ENCODE measurements at regions not wholly inside any gene's neighbourhood (a gene's known extent, or its start where the extent isn't known, plus 50 kb on each side); places are given as distances from the start of the nearest gene placed in this dataset.

GRCh38 chr1:47696737-47697441 lies 259.0 kb downstream of the FOXD2 start:
- Histone ChIP-seq H3K9me2 (ENCODE audit: insufficient read depth) (no peaks in the 10 kb centered on the region), H3K36me3 (ENCODE audit: low read depth) (no peaks in the 10 kb centered on the region), H3K9me3 (ENCODE audit: insufficient read depth, low read depth) (no peaks in the 10 kb centered on the region), H3K27ac (peak overlapping the region; percentile 84), H3K4me1 (replicated peaks; ENCODE audit: insufficient read depth) (peaks cover 27% of the 10 kb centered on the region), H2AFZ (no peak overlapping the region), H3K79me2 (ENCODE audit: low read depth) (no peaks in the 10 kb centered on the region), H4K20me1 (ENCODE audit: insufficient read depth) (no peaks in the 10 kb centered on the region), H3K4me2 (peak overlapping the region; percentile 28), H3K4me3 (no peak overlapping the region), H3K27me3 (ENCODE audit: insufficient read depth, low read depth) (no peaks in the 10 kb centered on the region), H3F3A (ENCODE audit: insufficient read depth, low read depth) (peaks cover 22% of the 10 kb centered on the region)
- BruUV-seq (replicated peaks) = no TSS peak
- TF ChIP-seq CTCF (conservative IDR thresholded peaks at IDR 0.05) = no peak
- no peak for TF ChIP-seq EZH2 (IDR thresholded peaks at IDR 0.05; ENCODE audit: low read depth)
- ChIA-PET CTCF (no interaction called here), POLR2A (ENCODE audit: unreplicated experiment) (no interaction called here)
- intact Hi-C loops (cut with micrococcal nuclease; ENCODE audit: unreplicated experiment) = no loop called here
- DNase-seq = peak; percentile 50 to 96

GRCh38 chr1:47697616-47698335 lies 259.9 kb downstream of the FOXD2 start:
- no TSS peak for BruUV-seq (replicated peaks)
- Histone ChIP-seq H3F3A (ENCODE audit: insufficient read depth, low read depth) (peaks cover 22% of the 10 kb centered on the region), H3K36me3 (ENCODE audit: low read depth) (no peaks in the 10 kb centered on the region), H3K9me2 (ENCODE audit: insufficient read depth) (no peaks in the 10 kb centered on the region), H3K79me2 (ENCODE audit: low read depth) (no peaks in the 10 kb centered on the region), H3K9me3 (ENCODE audit: insufficient read depth, low read depth) (no peaks in the 10 kb centered on the region), H3K4me3 (no peak overlapping the region), H2AFZ (no peak overlapping the region), H3K27me3 (ENCODE audit: insufficient read depth, low read depth) (no peaks in the 10 kb centered on the region), H3K4me2 (peak overlapping the region; percentile 28), H4K20me1 (ENCODE audit: insufficient read depth) (no peaks in the 10 kb centered on the region), H3K4me1 (replicated peaks; ENCODE audit: insufficient read depth) (peaks cover 27% of the 10 kb centered on the region), H3K27ac (peak overlapping the region; percentile 84)
- intact Hi-C loops (cut with micrococcal nuclease; ENCODE audit: unreplicated experiment) = no loop called here
- CTCF ChIA-PET = no interaction called here
- POLR2A ChIA-PET (ENCODE audit: unreplicated experiment) = no interaction called here
- TF ChIP-seq EZH2 (IDR thresholded peaks at IDR 0.05; ENCODE audit: low read depth) (no peak), CTCF (conservative IDR thresholded peaks at IDR 0.05) (no peak)
- no peak for DNase-seq

- no TSS peak for BruUV-seq (replicated peaks)
- Histone ChIP-seq H3K4me3 (no peak overlapping the region), H3K9me2 (ENCODE audit: insufficient read depth) (no peaks in the 10 kb centered on the region), H3F3A (ENCODE audit: insufficient read depth, low read depth) (peaks cover 22% of the 10 kb centered on the region), H3K4me2 (no peak overlapping the region), H3K27me3 (ENCODE audit: insufficient read depth, low read depth) (no peaks in the 10 kb centered on the region), H3K9me3 (ENCODE audit: insufficient read depth, low read depth) (no peaks in the 10 kb centered on the region), H3K27ac (no peak overlapping the region), H2AFZ (no peak overlapping the region), H3K4me1 (replicated peaks; ENCODE audit: insufficient read depth) (peaks cover 27% of the 10 kb centered on the region), H4K20me1 (ENCODE audit: insufficient read depth) (no peaks in the 10 kb centered on the region), H3K79me2 (ENCODE audit: low read depth) (no peaks in the 10 kb centered on the region), H3K36me3 (ENCODE audit: low read depth) (no peaks in the 10 kb centered on the region)
- no peak for DNase-seq
- intact Hi-C loops (cut with micrococcal nuclease; ENCODE audit: unreplicated experiment) = no loop called here
- ChIA-PET POLR2A (ENCODE audit: unreplicated experiment) (no interaction called here), CTCF (no interaction called here)
- no peak for TF ChIP-seq CTCF (conservative IDR thresholded peaks at IDR 0.05)
- TF ChIP-seq EZH2 (IDR thresholded peaks at IDR 0.05; ENCODE audit: low read depth) = no peak
These were observed 261.8 kb downstream of the FOXD2 start for GRCh38 chr1:47699492-47700235.
